ENCODE measurements at regions not wholly inside any gene's neighbourhood (a gene's known extent, or its start where the extent isn't known, plus 50 kb on each side); places are given as distances from the start of the nearest gene placed in this dataset.

- TF ChIP-seq ZBTB33 (IDR thresholded peaks at IDR 0.05) (no peak), HNF4G (IDR thresholded peaks at IDR 0.05) (no peak)
Measured at GRCh38 chr12:92021666-92022035, 124.0 kb downstream of the BTG1 start (continued).

GRCh38 chr12:92020983-92021665 lies 124.5 kb downstream of the BTG1 start:
- Histone ChIP-seq H3K36me3 (ENCODE audit: control insufficient read depth in 4 of 4, insufficient read depth in 3 of 4, low read depth in 1 of 4, low read length in 3 of 4) (no peaks in the 10 kb centered on the region), H3K27me3 (ENCODE audit: control insufficient read depth in 4 of 4, insufficient read depth in 4 of 4, low read length in 3 of 4) (no peaks in the 10 kb centered on the region), H3K9ac (ENCODE audit: low read depth in 1 of 2, low read length in 2 of 2) (no peak overlapping the region), H3K9me3 (ENCODE audit: control insufficient read depth in 4 of 4, low read length in 3 of 4) (no peaks in the 10 kb centered on the region), H3K27ac (ENCODE audit: low read depth in 1 of 2, low read length in 2 of 2) (no peak overlapping the region), H3K4me1 (ENCODE audit: control insufficient read depth in 4 of 4, insufficient read depth in 4 of 4, low read length in 3 of 4) (no peaks in the 10 kb centered on the region), H3K4me3 (ENCODE audit: low read depth in 1 of 3, low read length in 3 of 3) (no peak overlapping the region)
- TF ChIP-seq YY1 (IDR thresholded peaks at IDR 0.05) (no peak), GABPA (IDR thresholded peaks at IDR 0.05 in 1 of 2, conservative IDR thresholded peaks at IDR 0.05 in 1 of 2) (no peak), CTCF (IDR thresholded peaks at IDR 0.05; ENCODE audit: low read depth, low read length, missing input control) (no peak), FOXA1 (IDR thresholded peaks at IDR 0.05) (no peak), TAF1 (conservative IDR thresholded peaks at IDR 0.05) (no peak), SP1 (IDR thresholded peaks at IDR 0.05) (no peak), HNF4G (IDR thresholded peaks at IDR 0.05) (no peak), FOXA2 (IDR thresholded peaks at IDR 0.05) (no peak), RXRA (IDR thresholded peaks at IDR 0.05) (no peak)
- DNase-seq (ENCODE audit: low spot score), result no peak
- 67% methylated on average over 6 of the region's 6 CpGs for WGBS

- no peak for TF ChIP-seq JUND (IDR thresholded peaks at IDR 0.05)
- TF ChIP-seq FOXA2 (IDR thresholded peaks at IDR 0.05), result no peak
- no peaks in the 10 kb centered on the region for H3K27me3 ChIP-seq (ENCODE audit: control insufficient read depth in 4 of 4, insufficient read depth in 4 of 4, low read length in 3 of 4)
- no peaks in the 10 kb centered on the region for H3K9me3 ChIP-seq (ENCODE audit: control insufficient read depth in 4 of 4, low read length in 3 of 4)
- no peaks in the 10 kb centered on the region for H3K4me1 ChIP-seq (ENCODE audit: control insufficient read depth in 4 of 4, insufficient read depth in 4 of 4, low read length in 3 of 4)
- no peak overlapping the region for H3K4me3 ChIP-seq (ENCODE audit: low read depth in 1 of 3, low read length in 3 of 3)
- no peaks in the 10 kb centered on the region for H3K36me3 ChIP-seq (ENCODE audit: control insufficient read depth in 4 of 4, insufficient read depth in 3 of 4, low read depth in 1 of 4, low read length in 3 of 4)
- no peak overlapping the region for H3K27ac ChIP-seq (ENCODE audit: low read depth in 1 of 2, low read length in 2 of 2)
- WGBS, result 94% methylated on average over 3 of the region's 3 CpGs
- H3K9ac ChIP-seq (ENCODE audit: low read depth in 1 of 2, low read length in 2 of 2), result no peak overlapping the region
- DNase-seq (ENCODE audit: low spot score), result no peak
Measured at GRCh38 chr12:92019491-92020277, 126.0 kb downstream of the BTG1 start.

GRCh38 chr12:92012691-92013090 lies 133.0 kb downstream of the BTG1 start:
- Histone ChIP-seq H3K9ac (ENCODE audit: low read depth in 1 of 2, low read length in 2 of 2) (no peak overlapping the region), H3K27me3 (ENCODE audit: control insufficient read depth in 4 of 4, insufficient read depth in 4 of 4, low read length in 3 of 4) (no peaks in the 10 kb centered on the region), H3K27ac (ENCODE audit: low read depth in 1 of 2, low read length in 2 of 2) (no peak overlapping the region), H3K9me3 (ENCODE audit: control insufficient read depth in 4 of 4, low read length in 3 of 4) (no peaks in the 10 kb centered on the region), H3K4me1 (ENCODE audit: control insufficient read depth in 4 of 4, insufficient read depth in 4 of 4, low read length in 3 of 4) (peaks cover 0 to 4% (median 0%) of the 10 kb centered on the region in 4 donors), H3K4me3 (ENCODE audit: low read depth in 1 of 3, low read length in 3 of 3) (no peak overlapping the region), H3K36me3 (ENCODE audit: control insufficient read depth in 4 of 4, insufficient read depth in 3 of 4, low read depth in 1 of 4, low read length in 3 of 4) (no peaks in the 10 kb centered on the region)
- WGBS, result 98% methylated on average over 1 of the region's 1 CpG
- no peak for DNase-seq (ENCODE audit: low spot score)
- TF ChIP-seq FOXA2 (IDR thresholded peaks at IDR 0.05) (no peak), HNF4G (IDR thresholded peaks at IDR 0.05) (no peak), ZBTB33 (IDR thresholded peaks at IDR 0.05) (no peak), EGR1 (IDR thresholded peaks at IDR 0.05; ENCODE audit: low read depth in 2 of 2) (no peak), REST (IDR thresholded peaks at IDR 0.05) (no peak), FOXA1 (IDR thresholded peaks at IDR 0.05) (no peak), RXRA (IDR thresholded peaks at IDR 0.05) (no peak), GABPA (IDR thresholded peaks at IDR 0.05 in 1 of 2, conservative IDR thresholded peaks at IDR 0.05 in 1 of 2) (no peak)

Measured in liver (tissue), 8 donors.